Activated CD4-positive, alpha-beta T cell treated with anti-CD3 and anti-CD28 coated beads, Interleukin-2, amount 50 U/mL, for 16 hours (primary cell): ENCODE measurements at regions not wholly inside any gene's neighbourhood (a gene's known extent, or its start where the extent isn't known, plus 50 kb on each side); places are given as distances from the start of the nearest gene placed in this dataset.
"Not testable (repeated sequence)": the region's sequence is repeated elsewhere in the genome, so short reads cannot be mapped to it uniquely, and the experiment has no call there.

Experiments used
- DNase-seq: peaks from one replicate; pipeline ENCODE4 v3.0.0-alpha.2; 2020

DNA sequence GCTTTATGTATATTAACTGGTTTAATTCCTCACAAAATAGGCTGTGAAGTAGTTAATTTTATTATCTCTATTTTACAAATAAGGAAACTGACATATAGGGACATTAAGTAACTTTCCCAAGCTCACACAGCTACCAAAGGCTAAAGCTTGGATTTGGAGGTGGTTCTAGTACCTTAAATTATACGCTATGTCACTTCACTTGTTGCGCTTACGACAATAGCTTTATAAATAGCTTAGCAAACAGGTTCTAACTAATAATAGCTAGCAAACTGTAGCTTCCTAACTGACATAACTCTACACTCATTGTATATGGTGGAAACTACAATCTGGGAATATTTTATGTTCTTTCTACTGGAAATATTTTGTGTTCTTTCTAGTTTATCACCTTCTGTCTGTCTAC is 666.4 kb upstream of the CPEB2 start:
- DNase-seq = no peak

DNA sequence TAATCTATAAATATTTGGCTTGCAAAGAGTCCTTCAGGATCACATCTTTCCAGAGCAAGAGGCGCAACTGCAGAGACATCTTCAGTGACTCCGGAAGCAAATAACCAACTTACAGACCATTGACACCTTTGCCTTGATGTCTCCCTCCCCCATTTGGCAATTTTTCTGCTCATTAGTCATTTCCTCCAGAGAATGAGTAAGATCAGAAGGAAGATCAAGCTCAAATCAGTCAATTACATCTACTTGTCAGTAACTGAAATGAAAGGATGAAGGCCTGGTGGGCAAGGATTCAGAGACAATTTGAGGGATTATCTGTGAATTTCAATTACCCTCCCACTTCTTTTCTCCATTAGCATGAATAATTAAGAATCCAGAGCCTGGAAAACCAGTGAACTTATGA is 665.6 kb upstream of the CPEB2 start:
- DNase-seq = peak; percentile 46

DNA sequence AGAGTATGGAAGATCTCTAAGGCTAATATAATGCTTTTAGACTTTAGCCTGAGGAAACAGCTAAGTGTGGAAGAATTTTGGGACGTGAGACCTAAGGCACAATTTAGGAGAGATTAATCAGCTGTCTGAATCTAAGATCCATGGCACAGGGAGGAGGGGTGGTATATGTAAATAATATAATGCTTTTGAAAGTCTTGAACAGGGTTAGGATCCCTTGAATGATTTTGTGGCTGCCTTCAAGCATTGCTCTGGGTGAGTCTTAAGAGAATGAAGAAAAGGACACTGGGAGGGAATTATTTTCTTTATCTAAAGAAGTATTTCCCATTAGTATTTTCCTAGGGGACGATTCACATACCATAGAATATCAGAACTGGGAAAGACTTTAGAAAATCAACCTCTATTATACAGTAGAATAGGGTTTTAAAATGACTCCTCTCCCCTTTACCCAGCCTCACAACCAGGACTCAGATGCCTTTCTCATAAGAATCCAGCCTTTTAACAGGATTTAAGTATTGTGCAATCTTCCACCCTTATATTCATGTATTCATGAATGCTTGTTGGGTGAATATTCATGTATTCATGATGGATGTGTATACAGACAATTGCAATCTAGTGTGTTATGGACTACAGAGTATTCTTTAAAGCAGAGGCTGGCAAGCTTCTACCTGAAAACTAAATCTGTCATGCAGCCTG is 664.2 kb upstream of the CPEB2 start:
- DNase-seq = no peak

DNA sequence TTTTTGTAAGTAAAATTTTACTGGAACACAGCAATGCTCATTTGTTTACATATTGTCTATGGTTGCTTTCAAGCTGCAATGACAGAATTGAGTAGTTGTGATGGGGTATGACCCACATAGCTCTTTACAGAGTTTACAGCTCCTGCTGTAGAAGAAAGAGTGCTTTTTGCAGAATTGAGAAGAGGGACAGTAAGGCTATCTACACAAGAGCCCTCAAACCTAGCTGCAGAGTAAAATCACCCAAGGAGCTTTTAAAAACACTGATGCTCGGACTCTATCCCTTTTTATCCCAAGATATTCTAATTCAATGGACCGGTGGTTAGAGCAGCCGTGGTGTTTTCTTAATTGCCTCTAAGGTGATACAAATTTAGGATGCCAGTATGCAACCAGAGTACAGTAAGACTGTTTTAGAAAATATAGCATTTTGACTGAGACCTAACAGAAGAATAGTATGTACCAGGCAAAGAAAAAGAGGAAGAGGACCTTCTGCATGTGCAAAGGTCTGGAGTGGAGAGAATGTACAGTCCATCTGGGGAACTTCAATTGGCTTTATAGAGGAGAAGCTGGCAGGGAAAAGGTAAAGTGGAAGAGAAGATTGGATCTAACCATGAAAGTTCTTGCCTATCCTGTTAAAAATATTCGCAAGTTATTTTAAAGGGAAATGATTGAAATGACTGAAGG is 663.6 kb upstream of the CPEB2 start:
- no peak for DNase-seq

DNA sequence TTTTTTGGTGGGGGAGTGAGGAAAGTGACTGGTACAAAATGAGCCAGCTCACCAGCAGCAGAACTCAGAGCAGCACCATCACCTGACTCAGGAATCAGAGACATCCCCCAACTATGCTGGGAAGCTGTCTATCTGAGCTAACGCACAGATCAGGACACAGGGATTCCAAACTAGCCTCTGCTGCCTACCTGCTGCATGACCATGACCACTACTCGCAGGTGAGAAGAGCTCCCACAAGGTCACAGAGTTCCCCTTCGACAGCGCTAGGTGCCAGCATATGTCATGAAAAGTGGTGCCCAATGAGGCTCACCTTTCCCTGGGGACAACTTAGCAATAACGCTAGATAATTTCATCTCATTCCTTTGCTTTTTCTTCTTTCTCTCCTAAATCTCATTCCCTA is 662.6 kb upstream of the CPEB2 start:
- no peak for DNase-seq

DNA sequence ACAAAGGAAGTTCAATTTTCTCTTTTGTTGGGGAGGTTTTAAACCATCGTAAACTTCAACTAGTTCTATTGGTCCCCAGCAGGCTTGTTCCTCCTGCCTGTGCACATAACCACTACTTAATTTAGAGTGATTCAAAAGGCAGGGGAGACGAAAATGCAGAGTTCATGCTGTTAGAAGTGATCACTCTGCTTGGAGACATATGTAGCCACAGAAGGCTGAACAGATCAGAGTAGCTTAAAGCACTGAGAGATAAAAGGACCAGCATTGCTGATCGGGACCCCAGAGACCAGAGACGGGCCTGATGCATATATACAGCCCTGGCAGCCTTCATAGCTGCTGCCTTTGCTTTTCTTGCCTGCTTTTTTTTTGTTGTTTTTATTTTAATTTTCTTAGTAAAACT is 662.0 kb upstream of the CPEB2 start:
- no peak for DNase-seq

DNA sequence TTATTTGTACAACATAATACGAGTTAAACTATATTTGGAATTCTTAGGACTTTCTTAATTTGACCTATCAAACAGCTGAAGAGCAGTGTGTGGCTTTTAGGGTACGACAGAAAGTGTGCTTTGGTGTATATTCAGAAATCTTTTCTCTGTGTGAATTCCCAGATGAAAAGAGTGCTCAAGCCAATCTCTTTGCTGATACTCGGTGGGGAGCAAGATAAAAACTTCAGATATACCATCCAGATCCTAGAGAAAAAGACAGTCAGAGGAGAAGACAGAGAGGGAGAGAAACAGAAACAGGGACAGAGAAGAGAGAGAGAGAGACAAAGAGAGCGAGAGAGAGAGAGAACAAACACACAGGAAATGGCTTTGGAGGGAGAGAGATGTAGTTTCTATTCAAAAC is 658.3 kb upstream of the CPEB2 start:
- no peak for DNase-seq

DNA sequence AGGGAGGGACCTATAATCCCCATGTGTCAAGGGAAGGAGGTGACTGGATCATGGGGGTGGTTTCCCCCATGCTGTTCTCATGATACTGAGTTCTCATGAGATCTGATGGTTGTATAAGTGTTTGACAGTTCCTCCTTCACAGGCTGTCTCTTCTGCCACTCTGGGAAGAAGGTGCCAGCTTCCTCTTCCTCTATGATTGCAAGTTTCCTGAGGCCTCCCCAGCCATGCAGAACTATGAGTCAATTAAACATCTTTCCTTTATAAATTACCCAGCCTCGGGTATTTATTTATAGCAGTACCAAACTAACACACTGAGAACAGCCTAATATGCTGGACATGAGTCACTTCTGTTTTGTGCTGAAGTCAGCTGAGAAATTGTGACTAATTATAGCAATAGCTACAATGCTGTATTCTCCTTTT is 656.9 kb upstream of the CPEB2 start:
- no peak for DNase-seq

DNA sequence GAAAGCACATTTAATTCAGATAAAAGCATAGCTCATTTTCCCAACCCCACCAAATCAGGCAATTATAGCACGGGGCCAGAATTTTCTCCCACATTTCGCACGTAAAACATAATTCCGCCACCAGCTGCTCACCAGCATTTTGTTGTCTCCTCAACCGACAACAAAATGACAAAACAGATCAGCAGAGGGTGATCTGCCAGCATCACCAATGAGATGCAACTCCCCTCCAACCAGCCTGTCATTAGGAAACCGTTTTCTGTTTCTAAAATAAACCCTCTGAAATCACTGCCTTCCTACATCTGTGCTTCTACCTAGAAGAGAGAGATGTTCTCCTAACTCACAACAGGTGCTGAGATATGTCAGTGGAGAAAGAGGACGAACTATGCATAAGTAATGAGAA is 654.8 kb upstream of the CPEB2 start:
- no peak for DNase-seq

DNA sequence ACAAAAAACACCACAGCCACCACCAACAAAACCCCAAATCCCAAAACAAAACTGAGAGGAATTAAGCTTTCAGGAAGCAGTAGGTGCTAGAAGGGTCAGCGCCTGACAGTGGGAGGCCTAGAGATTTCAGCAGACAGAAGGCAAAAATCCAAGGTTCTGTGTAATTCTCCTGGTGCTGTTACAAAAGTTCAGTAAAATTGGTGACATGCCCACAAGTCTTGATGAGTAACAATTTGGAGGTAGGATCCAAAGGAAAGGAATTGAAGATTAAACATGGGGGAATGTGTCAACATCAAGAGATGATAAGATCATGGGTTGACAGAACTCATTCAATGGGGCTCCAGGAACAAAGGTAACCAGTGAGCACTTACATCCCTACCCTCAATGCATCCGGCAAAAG is 653.8 kb upstream of the CPEB2 start:
- DNase-seq = no peak

DNA sequence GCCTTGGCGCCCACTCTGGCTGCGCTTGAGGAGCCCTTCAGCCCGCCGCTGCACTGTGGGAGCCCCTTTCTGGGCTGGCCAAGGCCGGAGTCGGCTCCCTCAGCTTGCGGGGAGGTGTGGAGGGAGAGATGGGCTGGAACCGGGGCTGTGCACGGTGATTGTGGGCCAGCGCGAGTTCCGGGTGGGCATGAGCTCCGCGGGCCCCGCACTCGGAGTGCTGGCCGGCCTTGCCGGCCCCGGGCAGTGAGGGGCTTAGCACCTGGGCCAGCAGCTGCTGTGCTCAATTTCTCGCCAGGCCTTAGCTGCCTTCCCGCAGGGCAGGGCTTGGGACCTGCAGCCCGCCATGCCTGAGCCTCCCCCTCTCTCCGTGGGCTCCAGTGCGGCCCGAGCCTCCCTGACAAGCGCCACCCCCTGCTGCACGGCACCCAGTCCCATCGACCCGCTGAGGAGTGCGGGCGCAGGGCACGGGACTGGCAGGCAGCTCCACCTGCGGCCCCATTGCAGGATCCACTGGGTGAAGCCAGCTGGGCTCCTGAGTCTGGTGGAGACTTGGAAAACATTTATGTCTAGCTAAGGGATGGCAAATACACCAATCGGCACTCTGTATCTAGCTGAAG is 643.6 kb upstream of the CPEB2 start:
- not testable (repeated sequence) for DNase-seq

DNA sequence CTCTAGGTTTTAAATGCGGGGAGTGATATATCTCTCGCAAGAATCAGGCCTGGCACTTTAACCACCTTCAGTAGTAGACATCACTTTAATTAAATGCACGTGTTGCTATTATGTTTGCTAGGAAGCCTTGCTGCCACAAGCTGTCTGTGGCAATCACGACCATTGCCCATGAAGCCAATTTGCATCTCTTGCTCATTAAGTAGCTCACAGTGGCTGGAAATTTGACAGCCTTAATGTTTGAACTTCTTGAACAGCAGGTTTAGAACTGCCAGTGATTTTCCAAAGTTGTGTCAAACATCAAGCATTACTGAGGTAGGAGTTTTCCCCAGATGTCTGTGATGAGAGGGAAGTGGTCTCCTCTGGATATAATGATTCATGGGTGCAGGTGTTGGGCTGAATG is 642.3 kb upstream of the CPEB2 start:
- DNase-seq = no peak

DNA sequence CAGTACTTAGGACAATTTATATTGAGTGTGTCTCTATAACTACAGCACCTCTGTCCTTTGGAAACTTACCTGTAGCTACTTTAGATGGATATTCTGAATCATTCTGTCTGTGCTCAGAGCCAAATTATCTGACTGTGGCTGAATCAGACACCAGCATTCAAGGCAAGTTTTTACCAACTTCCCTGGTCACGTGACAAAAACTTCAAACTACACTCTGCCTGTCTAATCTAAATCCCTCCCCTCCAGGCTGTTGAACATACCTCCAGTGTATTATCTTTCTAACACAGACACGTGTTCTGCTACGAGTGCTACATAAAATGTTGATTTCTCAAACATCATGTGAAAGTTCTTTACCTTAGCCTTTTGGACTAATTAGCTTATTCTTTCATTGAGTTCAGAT is 641.2 kb upstream of the CPEB2 start:
- DNase-seq = no peak

DNA sequence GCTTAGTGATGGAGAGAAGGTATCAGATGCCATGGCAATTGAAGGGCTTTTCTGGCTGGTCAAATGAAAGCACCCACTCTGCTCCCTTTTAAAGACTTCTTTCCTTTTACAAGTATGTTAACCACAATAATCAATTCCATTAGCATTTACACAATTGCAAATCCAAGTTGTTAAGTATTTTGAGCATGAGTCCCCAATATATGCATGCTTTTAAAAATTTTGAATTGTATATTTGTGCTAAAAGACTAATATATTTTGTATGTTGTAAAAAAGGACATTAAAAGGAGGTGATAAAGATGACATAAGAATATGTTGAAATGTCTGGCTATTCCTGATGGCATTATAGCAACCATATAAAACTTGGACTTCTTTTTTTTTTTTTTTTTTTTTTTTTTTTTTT is 639.9 kb upstream of the CPEB2 start:
- no peak for DNase-seq

DNA sequence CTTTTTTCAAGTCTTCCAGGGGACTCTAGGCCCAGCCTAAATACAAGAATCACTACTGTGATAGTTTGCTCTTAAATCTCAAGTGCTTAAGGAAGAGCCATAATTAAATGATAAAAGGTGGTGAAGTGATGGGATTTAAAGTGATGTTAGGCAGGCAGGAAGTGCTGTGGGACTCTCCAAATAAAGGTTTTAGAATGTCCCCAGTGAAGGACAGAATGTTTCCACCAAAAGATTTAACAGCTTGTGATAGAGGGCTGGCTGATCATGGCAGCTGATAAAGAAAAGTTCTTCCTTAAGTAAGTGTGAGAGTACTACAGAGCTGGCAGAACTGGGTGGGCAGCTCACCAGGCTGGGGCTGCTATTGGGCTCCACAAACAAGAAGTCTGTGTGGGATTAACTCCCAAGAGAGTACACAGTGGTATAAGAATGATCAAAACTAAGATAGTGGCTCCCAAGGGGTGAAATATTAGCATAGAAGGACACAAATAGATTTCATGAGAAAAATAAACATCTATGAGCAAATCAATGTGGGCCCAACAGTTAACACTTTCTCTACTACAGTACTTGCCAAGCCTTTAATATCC is 637.2 kb upstream of the CPEB2 start:
- no peak for DNase-seq

DNA sequence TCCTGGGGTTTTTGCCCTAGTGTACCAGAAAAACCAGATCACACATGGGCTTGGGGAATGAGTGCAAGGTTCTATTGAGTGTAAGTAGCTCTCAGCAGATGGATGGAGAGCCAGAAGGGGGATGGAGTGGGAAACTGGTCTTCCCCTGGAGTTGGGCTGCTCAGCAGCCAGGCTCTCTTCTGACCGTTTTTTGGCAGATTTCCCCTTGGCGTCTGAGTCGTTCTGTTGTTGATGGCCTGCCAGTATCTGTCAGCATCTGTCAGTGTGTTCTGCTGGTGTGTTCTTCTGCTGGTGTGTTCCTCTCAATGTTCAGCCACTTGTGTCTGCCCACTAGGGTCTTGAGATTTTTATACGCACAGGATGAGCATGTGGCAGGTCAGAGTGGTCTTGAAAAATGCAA is 633.9 kb upstream of the CPEB2 start:
- no peak for DNase-seq

DNA sequence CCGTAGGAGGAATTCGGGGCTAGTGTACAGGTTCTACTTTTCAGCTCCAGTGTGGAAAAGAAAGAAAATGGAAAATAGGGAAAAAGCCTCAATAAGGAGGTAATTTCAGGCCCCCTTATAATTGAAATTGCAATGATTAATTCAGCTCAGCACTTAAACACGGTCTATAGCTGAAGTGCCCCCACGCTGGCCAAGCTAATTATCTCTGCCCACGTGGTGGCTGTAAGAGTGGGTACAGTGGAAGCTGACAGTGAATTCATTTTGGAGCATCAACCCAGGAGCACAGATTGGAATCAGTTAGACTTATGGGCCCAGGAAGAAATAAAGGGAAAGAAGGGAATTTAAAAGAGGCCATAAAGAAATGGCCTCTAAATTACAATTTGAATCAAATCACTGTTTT is 631.1 kb upstream of the CPEB2 start:
- no peak for DNase-seq

DNA sequence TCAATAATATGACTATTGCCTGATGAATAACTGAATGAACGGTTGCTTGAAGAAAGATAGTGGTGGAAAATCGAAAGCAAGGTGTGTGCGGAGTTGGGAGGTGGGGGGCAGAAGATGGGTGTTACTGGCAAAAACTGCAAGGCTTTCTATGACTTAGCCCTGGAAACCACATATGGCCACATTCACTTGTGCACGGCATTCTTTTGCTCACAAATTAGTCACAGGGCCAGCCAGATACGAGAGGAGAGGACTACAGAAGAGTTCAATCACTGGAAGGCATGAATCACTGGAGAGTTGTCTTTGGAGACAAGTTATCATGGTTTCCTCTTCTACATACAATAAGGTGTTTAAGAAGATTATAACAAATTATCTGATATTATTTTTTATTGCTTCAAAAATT is 626.5 kb upstream of the CPEB2 start:
- no peak for DNase-seq

DNA sequence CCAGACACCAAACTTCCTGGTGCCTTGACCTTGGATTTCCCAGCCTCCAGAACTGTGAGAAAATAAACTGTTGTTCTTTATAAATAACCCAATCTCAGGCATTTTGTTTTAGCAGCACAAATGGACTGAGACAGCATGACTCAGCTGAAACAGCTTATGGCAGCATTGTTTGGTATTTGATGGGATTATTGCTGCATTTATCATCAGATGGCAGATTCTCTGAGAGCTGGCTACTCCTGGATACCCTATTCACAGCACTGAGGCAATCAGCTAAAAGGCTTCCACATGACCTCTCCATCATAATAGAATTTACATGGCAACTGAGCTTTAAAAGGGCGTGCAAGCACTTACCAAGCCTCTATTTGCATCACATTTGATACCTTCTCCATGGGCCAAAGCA is 623.1 kb upstream of the CPEB2 start:
- no peak for DNase-seq

DNA sequence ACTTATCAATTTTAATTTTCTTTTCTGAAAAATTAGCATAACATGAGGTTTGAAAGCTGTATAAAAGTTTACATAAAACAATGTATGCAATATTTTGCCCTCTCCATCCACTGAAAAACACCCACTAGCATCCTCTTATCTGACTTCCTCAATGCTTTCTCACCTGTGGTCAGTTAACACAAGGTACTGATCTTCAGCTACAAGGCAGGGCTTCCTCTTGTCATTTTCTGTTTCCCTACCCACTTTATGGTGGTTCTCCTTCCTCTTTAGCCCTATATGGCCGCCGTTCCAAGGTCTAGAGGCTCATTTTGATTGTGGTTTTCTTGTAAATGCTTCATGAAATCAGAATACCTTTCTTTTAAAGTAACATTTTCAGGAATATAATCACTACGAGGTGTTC is 618.6 kb upstream of the CPEB2 start:
- no peak for DNase-seq

DNA sequence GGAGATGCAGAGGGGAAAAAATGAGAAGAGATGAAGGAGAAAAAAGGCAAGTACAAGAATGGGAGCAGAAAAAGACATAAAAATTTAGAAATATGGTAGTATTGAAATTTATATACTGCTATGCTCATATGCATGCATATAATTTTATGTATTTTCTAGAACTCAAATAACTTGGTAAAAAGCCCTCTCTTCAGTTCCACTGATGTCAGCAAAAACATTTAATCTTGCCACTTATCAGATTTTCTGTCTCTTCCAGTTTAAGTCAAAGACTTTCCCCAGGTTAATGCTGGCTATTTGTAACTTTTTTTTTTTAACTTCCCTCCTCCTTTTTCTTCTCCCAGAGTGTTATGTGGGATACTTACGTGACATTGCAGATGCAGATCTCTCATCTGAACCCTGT is 617.5 kb upstream of the CPEB2 start:
- no peak for DNase-seq

DNA sequence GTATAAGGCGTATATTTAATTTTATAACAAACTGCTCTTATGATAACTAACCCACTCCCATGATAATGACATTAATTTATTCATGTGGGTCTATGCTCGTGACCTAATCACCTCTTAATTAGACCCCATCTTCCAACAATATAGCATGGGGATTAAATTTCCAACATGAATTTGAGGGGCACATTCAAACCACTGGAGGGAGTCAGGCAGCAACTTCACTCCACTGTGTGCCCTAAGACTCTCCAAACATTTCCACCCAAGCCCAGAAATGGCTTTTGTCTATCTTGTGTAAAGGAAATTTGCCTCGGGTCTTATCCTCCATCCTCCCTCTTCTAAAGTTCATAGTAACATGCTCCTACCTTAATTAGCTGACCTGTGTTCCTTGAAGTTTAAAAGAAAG is 616.1 kb upstream of the CPEB2 start:
- no peak for DNase-seq

DNA sequence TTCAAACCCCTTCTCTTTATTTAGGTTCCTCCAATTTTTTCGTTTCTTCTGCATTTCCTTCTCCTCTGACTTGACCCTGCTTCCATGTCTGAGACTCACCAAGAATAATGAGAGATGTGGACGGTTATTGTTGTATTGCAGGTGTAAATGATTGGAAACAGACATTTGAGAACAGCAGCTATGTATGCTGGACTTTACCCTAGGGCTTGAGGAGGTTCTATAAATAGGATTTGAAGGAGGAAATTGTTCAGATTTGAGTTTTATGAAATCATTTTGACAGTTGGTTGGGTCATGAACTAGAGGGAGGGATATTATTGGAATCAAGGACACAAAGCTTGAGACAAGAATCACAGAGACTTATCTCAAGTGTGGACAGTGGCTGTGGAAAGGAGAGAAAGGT is 614.6 kb upstream of the CPEB2 start:
- no peak for DNase-seq

DNA sequence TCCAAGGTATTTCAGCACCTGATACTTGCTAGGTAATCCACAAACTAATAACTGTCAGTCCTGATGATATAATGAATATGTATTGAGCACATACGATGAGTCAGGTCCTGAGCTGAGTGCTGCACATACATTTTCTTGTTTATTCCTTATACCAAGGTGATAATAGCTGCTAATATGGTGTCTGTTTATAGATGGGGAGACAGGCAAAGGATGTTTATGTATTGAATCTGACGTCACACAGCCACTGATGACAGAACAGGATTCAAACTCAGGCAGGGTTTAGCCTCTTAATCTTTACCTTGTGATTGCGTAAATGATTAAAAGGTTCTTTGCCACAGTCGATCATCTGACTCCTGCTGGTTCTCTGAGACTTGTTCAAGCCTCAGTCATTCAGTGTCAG is 609.9 kb upstream of the CPEB2 start:
- no peak for DNase-seq
